ENCODE measurements at regions not wholly inside any gene's neighbourhood (a gene's known extent, or its start where the extent isn't known, plus 50 kb on each side); places are given as distances from the start of the nearest gene placed in this dataset.
A peak's percentile ranks its signal among the peaks of the same experiment; 100 is the strongest.
"Not testable (repeated sequence)": the region's sequence is repeated elsewhere in the genome, so short reads cannot be mapped to it uniquely, and the experiment has no call there.

- not testable (repeated sequence) for DNase-seq
Observed at GRCh38 chr1:101492144-101492543, 255.3 kb downstream of the S1PR1 start.

GRCh38 chr1:101493920-101494319, 257.1 kb downstream of the S1PR1 start:
- not testable (repeated sequence) for DNase-seq

DNA sequence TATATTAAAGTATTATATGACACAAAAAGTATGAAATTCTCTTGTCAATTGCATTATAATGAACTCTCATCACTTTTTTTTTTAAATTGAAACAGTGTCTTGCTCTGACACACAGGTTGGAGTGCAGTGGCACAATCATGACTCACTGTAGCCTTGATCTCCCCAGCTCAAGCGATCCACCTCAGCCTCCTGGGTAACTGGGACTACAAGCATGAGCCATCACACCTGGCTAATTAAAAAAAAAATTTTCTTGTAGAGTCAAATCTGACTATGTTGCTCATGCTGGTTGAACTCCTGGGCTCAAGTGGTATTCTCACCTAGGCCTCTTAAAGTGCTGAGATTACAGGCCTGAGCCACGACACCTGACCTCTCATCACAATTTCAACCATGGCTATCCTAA, 259.3 kb downstream of the S1PR1 start:
- no peak for DNase-seq

GRCh38 chr1:101497881-101498559, 261.2 kb downstream of the S1PR1 start:
- DNase-seq, result no peak

DNA sequence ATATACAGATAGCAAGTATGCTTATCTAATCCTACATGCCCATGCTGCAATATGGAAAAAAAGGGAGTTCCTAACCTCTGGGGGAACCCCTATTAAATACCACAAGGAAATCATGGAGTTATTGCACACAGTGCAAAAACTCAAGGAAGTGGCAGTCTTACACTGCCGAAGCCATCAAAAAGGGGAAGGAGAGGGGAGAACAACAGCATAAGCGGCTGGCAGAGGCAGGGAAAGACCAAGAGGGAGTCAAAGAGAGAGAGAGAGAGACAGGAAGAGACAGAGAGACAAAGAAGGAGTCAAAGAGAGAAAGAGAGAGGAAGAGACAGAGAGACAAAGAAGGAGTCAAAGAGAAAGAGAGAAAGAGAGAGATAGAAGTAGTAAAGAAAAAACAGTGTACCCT, 267.3 kb downstream of the S1PR1 start:
- DNase-seq, result not testable (repeated sequence)

GRCh38 chr1:101505240-101505639, 268.4 kb downstream of the S1PR1 start:
- DNase-seq, result not testable (repeated sequence)

GRCh38 chr1:101506541-101507164, 269.8 kb downstream of the S1PR1 start:
- DNase-seq, result peak; percentile 54

GRCh38 chr1:101507547-101507971, 270.7 kb downstream of the S1PR1 start:
- DNase-seq, result no peak

DNA sequence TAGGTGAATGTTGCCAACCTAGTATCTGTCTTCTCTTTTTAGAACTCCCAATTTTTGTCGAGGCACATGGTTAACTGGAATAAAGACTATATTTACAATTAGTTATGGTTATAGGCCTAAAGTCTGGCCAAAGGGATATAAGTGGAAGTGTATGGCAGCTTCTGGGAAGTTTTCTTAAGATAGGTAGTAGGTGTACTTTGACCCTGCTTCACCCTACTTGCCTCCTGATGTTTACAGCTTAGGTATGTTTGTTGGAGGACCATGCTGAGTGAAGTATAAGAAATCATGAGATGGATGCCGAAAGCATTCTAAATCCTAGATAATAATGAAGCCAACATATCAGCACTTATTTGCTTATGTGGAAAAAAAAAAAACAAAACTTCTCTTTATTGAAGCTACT, 272.1 kb downstream of the S1PR1 start:
- DNase-seq, result no peak

DNA sequence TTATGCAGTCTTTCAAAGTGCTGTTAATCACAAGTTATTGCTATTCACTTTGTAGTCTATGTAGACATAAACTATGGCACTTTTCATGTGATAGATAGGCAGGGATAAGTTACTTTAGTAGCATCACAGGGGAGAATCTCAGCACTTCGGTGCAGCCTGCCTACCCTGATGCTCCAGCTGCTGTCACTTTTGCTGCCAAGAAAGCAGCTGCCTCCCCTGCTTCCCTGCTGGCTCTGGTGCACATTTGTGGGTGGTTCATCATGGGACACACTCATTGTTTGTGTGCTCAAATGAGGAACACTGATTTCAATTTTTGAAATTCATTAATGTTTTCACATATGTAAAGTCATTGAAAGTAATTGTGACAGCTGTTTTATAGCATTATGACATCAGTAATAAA, 272.6 kb downstream of the S1PR1 start:
- no peak for DNase-seq

- DNase-seq, result no peak
Observed at GRCh38 chr1:101511202-101511891, 274.5 kb downstream of the S1PR1 start.

GRCh38 chr1:101520302-101520701, 283.5 kb downstream of the S1PR1 start:
- DNase-seq, result peak; percentile 78

DNA sequence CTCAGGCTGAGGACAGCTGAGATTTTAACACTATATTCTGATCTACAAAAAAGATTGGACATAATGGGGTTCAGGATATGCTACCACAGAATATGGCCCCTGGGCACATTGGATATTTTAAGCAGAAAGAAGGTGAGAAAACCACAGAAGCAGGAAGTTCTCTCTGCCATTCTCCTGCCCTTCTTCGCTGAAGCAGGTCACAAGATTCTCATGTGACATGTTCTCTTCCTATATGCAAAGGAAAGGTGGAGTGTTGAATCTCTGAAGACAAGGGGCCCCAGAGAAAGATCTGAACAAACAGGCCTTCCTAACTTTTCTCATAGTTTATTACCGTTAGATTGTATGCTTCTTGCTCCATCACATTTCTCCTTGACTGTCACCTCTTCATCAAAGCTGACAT, 285.7 kb downstream of the S1PR1 start:
- DNase-seq, result no peak

GRCh38 chr1:101526813-101527212, 290.0 kb downstream of the S1PR1 start:
- DNase-seq, result peak; percentile 86

GRCh38 chr1:101532377-101532776, 295.6 kb downstream of the S1PR1 start:
- no peak for DNase-seq

GRCh38 chr1:101540161-101540560, 303.3 kb downstream of the S1PR1 start:
- no peak for DNase-seq

GRCh38 chr1:101546885-101547284, 310.1 kb downstream of the S1PR1 start:
- no peak for DNase-seq

- DNase-seq, result no peak
Observed at GRCh38 chr1:101547357-101547756, 310.5 kb downstream of the S1PR1 start.

DNA sequence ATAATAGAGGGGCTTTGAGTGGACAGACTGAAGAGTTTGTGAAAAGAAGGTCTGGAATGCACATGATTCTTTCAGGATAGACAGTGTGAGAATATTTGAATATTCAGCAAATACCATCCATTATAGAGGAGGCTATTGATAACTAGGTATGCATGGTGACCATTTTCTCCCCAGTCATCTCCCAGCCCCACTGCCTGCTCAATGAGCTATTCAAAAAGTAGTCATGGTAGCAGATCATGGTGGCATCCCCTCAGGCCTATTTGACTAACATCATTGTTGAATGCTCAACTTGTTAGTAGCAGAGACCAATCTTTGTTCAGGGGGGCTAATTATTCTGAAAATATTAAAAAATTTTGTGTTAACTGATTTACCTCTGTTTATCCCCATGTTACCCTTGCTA, 311.6 kb downstream of the S1PR1 start:
- DNase-seq, result no peak

- peak; percentile 13 for DNase-seq
Observed at GRCh38 chr1:101550581-101550980, 313.8 kb downstream of the S1PR1 start.

DNA sequence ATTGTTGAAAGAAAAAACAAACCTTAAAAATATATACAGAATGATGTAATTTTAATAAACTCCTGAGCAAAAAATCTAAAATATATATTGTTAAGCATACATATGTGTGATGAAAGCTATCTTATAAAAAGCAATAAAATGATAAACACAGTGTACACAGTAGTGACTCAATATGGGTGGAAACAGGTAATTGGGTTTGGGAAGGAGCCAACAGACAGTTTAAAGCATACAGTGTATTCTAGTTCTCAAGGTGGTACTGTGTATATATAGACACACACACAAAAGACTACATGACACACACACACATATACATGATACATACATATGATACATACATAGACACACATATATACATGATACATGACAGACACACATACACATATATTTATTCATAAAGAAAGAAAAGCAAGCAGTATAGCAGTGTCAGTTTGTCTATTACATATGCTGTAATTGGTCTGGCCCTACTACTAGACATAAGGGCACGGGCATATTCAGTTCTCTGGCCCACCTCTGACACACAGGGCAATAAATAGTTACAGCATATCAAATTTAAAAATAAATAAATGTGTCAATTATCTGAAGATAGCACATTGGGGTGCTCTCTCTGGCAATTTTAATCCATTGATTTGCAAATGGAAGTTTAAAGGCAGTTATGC, 330.2 kb downstream of the S1PR1 start:
- DNase-seq, result no peak

DNA sequence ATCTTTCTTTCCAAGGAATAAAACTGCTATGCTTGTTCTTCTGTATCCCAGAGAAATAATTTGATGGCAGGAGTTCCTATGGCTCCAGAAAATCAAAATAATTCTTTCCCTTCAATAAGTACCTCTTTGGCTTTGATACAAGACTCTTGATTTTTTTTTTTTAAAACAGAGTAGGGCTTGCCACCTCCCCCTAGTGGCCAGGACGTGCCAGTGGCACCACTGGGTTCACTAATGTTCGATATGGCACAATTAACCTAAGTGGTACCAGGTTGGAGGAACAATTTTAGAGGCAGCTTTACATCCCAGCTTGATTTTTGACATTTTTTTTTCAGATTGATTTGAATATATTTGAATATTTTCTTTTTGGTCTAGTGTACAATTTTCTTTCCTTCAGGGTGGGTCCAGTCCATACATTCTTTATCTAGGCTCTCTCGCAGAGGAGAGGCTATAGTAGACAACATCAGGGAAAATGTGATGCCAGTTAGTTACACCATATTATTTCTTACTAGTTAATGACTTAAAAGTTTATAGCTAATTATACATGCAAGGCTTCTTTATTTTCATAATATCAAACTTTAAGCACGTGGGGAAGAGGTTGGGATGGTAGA, 330.9 kb downstream of the S1PR1 start:
- DNase-seq, result peak; percentile 44

DNA sequence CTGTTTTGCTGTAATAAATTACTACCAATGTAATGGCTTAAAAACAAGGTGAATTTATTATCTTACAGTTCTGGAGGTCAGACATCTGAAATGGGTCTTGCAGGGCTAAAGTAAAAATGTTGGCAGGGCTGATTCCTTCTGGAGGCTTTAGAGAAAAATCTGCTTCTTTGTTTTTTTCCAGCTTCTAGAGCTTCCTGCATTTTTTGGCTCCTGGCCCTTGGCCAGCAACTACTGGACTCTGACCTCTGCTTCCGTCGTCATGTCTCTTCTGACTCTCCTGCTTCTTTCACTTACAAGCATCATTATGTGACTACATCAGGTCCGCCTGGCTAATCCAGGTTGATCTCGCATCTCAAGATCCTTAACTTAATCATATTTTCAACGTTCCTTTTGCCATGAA, 350.9 kb downstream of the S1PR1 start:
- no peak for DNase-seq
